H1 (cell line): ENCODE measurements at regions not wholly inside any gene's neighbourhood (a gene's known extent, or its start where the extent isn't known, plus 50 kb on each side); places are given as distances from the start of the nearest gene placed in this dataset.
A peak's percentile ranks its signal among the peaks of the same experiment; 100 is the strongest.

Source experiments
- CTCF ChIA-PET: fragments of 300-600 bp; sonication (Branson Sonifier 250); formaldehyde crosslinking; loops from one replicate; lab custom pipeline; 2021; ENCODE audit not compliant: partially characterized antibody; lab: Charles Lee
- POLR2A ChIA-PET: fragments of 300-600 bp; sonication (Branson Sonifier 250); formaldehyde crosslinking; loops from one replicate; lab custom pipeline; 2021; ENCODE audit warnings: inconsistent platforms; ENCODE audit not compliant: partially characterized antibody; lab: Charles Lee
- DNase-seq, 2 experiments: peaks; one replicate each; pipeline versions ENCODE4 v3.0.0 to v3.0.0-alpha.2; 2010 to 2022; ENCODE audit warnings: low spot score in 2 of 2, low read depth in 1 of 2, mixed read lengths in 1 of 2
- FAIRE-seq: peaks from 2 replicates; lab custom pipeline; 2011; peaks lifted over from hg19 to GRCh38; lab: Jason Lieb, UNC
- H2AFZ ChIP-seq: 2 replicates; pipeline ENCODE4 v1.8.1; 2012; ENCODE audit warnings: low read length, inconsistent platforms
- H2AK5ac ChIP-seq: 2 replicates; pipeline ENCODE4 v1.6.1; 2013; ENCODE audit warnings: low read depth, low read length
- H2BK120ac ChIP-seq: replicated peaks from 2 replicates; pipeline ENCODE3; 2013; ENCODE audit warnings: low read depth, low read length, inconsistent platforms
- H2BK12ac ChIP-seq: 2 replicates; pipeline ENCODE4 v1.6.1; 2013; ENCODE audit warnings: low read depth, low read length
- H2BK15ac ChIP-seq: 2 replicates; pipeline ENCODE4 v1.6.1; 2013; ENCODE audit warnings: low read length
- H2BK20ac ChIP-seq: 2 replicates; pipeline ENCODE4 v1.6.1; 2013; ENCODE audit warnings: low read length
- H2BK5ac ChIP-seq: 2 replicates; pipeline ENCODE4 v1.6.1; 2013; ENCODE audit warnings: low read depth, low read length
- H3K14ac ChIP-seq: 2 replicates; pipeline ENCODE4 v1.6.1; 2013; ENCODE audit warnings: inconsistent platforms; ENCODE audit not compliant: insufficient read length
- H3K18ac ChIP-seq: 2 replicates; pipeline ENCODE4 v1.6.1; 2013; ENCODE audit warnings: low read length; ENCODE audit errors: extremely low read depth
- H3K23ac ChIP-seq: 2 replicates; pipeline ENCODE4 v1.6.1; 2013; ENCODE audit warnings: inconsistent platforms; ENCODE audit not compliant: insufficient read length
- H3K23me2 ChIP-seq: 2 replicates; pipeline ENCODE4 v1.6.1; 2013; ENCODE audit warnings: low read depth, low read length
- H3K27ac ChIP-seq: 2 replicates; pipeline ENCODE4 v1.6.1; 2011; ENCODE audit warnings: low read depth, low read length, inconsistent platforms
- H3K27me3 ChIP-seq, 4 experiments: replicated peaks in 1 of 4; 1 replicate in 1 of 4; 2 replicates in 3 of 4; pipeline versions ENCODE4 v1.6.1 to v1.8.1; 2011 to 2013; ENCODE audit warnings: low read length in 3 of 4, mild to moderate bottlenecking in 3 of 4, inconsistent platforms in 2 of 4, mixed read lengths in 2 of 4, moderate library complexity in 1 of 4; ENCODE audit not compliant: control insufficient read depth in 3 of 4, insufficient read depth in 3 of 4; ENCODE audit errors: extremely low read depth in 1 of 4
- H3K36me3 ChIP-seq, 4 experiments: 2 replicates each; pipeline versions ENCODE4 v1.6.1 to v1.8.1; 2011 to 2013; ENCODE audit warnings: mild to moderate bottlenecking in 4 of 4, low read length in 3 of 4, moderate library complexity in 2 of 4, control low read depth in 1 of 4, inconsistent platforms in 1 of 4; ENCODE audit not compliant: insufficient read depth in 4 of 4, control insufficient read depth in 2 of 4
- H3K4ac ChIP-seq: replicated peaks from 2 replicates; pipeline ENCODE3; 2013; ENCODE audit warnings: low read length, low read depth, mixed read lengths, inconsistent platforms; ENCODE audit not compliant: insufficient read length
- H3K4me1 ChIP-seq, 4 experiments: replicated peaks in 1 of 4; 1 replicate in 1 of 4; 2 replicates in 3 of 4; pipeline versions ENCODE4 v1.6.1 to v1.8.1; 2011 to 2013; ENCODE audit warnings: low read length in 3 of 4, inconsistent platforms in 2 of 4, mixed read lengths in 1 of 4; ENCODE audit not compliant: insufficient read depth in 4 of 4, control insufficient read depth in 3 of 4
- H3K4me2 ChIP-seq, 2 experiments: 2 replicates each; pipeline versions ENCODE4 v1.6.1 to v1.8.1; 2011 to 2013; ENCODE audit warnings: low read depth in 2 of 2, low read length in 2 of 2, control low read depth in 1 of 2, inconsistent platforms in 1 of 2, mild to moderate bottlenecking in 1 of 2; ENCODE audit not compliant: insufficient read depth in 1 of 2
- H3K4me3 ChIP-seq, 4 experiments: fragments of 200-600, 300-600 bp in 1 of 4; sonication (generic), shearing (Covaris generic), sonication (Bioruptor Twin) in 1 of 4; 2 replicates each; pipeline versions ENCODE4 v1.5.1 to v1.8.1; 2011 to 2016; ENCODE audit warnings: low read length in 4 of 4, low read depth in 3 of 4, control low read depth in 2 of 4, inconsistent platforms in 2 of 4, mild to moderate bottlenecking in 2 of 4, mixed read lengths in 1 of 4, moderate library complexity in 1 of 4; ENCODE audit not compliant: insufficient read depth in 2 of 4; ENCODE audit errors: extremely low read depth in 1 of 4
- H3K56ac ChIP-seq: replicated peaks from 2 replicates; pipeline ENCODE3; 2013; ENCODE audit warnings: low read depth, mild to moderate bottlenecking, mixed read lengths, low read length, inconsistent platforms; ENCODE audit not compliant: insufficient read length
- H3K79me1 ChIP-seq: 2 replicates; pipeline ENCODE4 v1.6.1; 2013; ENCODE audit warnings: low read depth, low read length, control low read depth
- H3K79me2 ChIP-seq, 2 experiments: 2 replicates each; pipeline versions ENCODE4 v1.6.1 to v1.8.1; 2012 to 2013; ENCODE audit warnings: low read length in 2 of 2, mild to moderate bottlenecking in 2 of 2, inconsistent platforms in 1 of 2; ENCODE audit not compliant: insufficient read depth in 2 of 2, control insufficient read depth in 1 of 2
- H3K9ac ChIP-seq, 4 experiments: replicated peaks in 1 of 4; 1 replicate in 1 of 4; 2 replicates in 3 of 4; pipeline versions ENCODE4 v1.6.1 to v1.8.1; 2011 to 2013; ENCODE audit warnings: low read depth in 3 of 4, low read length in 3 of 4, control low read depth in 2 of 4, mild to moderate bottlenecking in 2 of 4, moderate library complexity in 2 of 4, inconsistent platforms in 1 of 4; ENCODE audit errors: extremely low read depth in 1 of 4
- H3K9me3 ChIP-seq, 2 experiments: 2 replicates each; pipeline versions ENCODE4 v1.6.1 to v1.8.1; 2012 to 2013; ENCODE audit warnings: mild to moderate bottlenecking in 2 of 2, moderate library complexity in 2 of 2, control low read depth in 1 of 2, inconsistent platforms in 1 of 2, low read depth in 1 of 2, low read length in 1 of 2, mixed read lengths in 1 of 2; ENCODE audit not compliant: insufficient read depth in 2 of 2
- H4K20me1 ChIP-seq, 2 experiments: replicated peaks in 1 of 2; 2 replicates each; pipeline versions ENCODE3 to v1.8.1; 2011 to 2013; ENCODE audit warnings: inconsistent platforms in 2 of 2, low read length in 2 of 2, mild to moderate bottlenecking in 1 of 2; ENCODE audit not compliant: insufficient read depth in 2 of 2, control insufficient read depth in 1 of 2
- H4K5ac ChIP-seq: 2 replicates; pipeline ENCODE4 v1.6.1; 2013; ENCODE audit warnings: low read length, low read depth, mixed read lengths, inconsistent platforms; ENCODE audit not compliant: insufficient read length
- H4K8ac ChIP-seq: 2 replicates; pipeline ENCODE4 v1.8.0; 2013; ENCODE audit warnings: mild to moderate bottlenecking, moderate library complexity, low read length, inconsistent platforms; ENCODE audit not compliant: insufficient read depth; ENCODE audit errors: extremely low read depth
- H4K91ac ChIP-seq: replicated peaks from 2 replicates; pipeline ENCODE3; 2013; ENCODE audit warnings: low read length, mixed read lengths, inconsistent platforms; ENCODE audit not compliant: insufficient read length
- MAFK ChIP-seq: IDR thresholded peaks from 2 replicates; pipeline ENCODE4 v1.6.1; 2012; ENCODE audit warnings: low read depth, mild to moderate bottlenecking, improper control_type of control experiment, low read length
- SRF ChIP-seq: IDR thresholded peaks from 2 replicates; pipeline ENCODE4 v1.6.1; 2011; ENCODE audit warnings: mild to moderate bottlenecking, low read depth, low read length, moderate library complexity
- WGBS, 2 experiments: shearing (Covaris generic) in 1 of 2; methylation state at CpG; one replicate each; pipeline versions ENCODE4 v1.1.6 to v1.1.7; 2013 to 2015; ENCODE audit warnings: low lambda C conversion rate in 2 of 2, mixed read lengths in 2 of 2, inconsistent platforms in 1 of 2, low coverage in 1 of 2, missing lambda C conversion rate in 1 of 2; ENCODE audit not compliant: insufficient replicate concordance in 2 of 2, insufficient coverage in 1 of 2, insufficient read length in 1 of 2; ENCODE audit errors: extremely low coverage in 1 of 2, missing lambda C conversion rate in 1 of 2; 5-methylcytosine and 5-hydroxymethylcytosine counted together

GRCh38 chr18:73147590-73147989 is 279.8 kb upstream of the NETO1 start:
- TF ChIP-seq SRF (no peak), MAFK (peak; percentile 48; the same call in 1 of the 2 replicates)
- TF ChIP-seq, all 59 proteins: peak for 1
- Histone ChIP-seq H2AK5ac (no peak overlapping the region), H3K79me1 (no peaks in the 10 kb centered on the region), H4K5ac (no peak overlapping the region), H3K18ac (no peak overlapping the region), H3K23ac (no peak overlapping the region), H3K56ac (no peak overlapping the region), H3K4me1 (no peaks in the 10 kb centered on the region), H3K4me2 (no peak overlapping the region), H2AFZ (no peak overlapping the region), H2BK120ac (no peak overlapping the region), H3K9me3 (no peaks in the 10 kb centered on the region), H3K23me2 (no peaks in the 10 kb centered on the region), H4K91ac (no peak overlapping the region), H4K20me1 (no peaks in the 10 kb centered on the region), H3K79me2 (no peaks in the 10 kb centered on the region), H3K4me3 (no peak overlapping the region), H4K8ac (no peak overlapping the region), H3K27me3 (no peaks in the 10 kb centered on the region), H3K27ac (no peak overlapping the region), H2BK15ac (no peak overlapping the region), H2BK12ac (no peak overlapping the region), H3K4ac (no peak overlapping the region), H2BK5ac (no peak overlapping the region), H3K36me3 (no peaks in the 10 kb centered on the region), H3K9ac (no peak overlapping the region), H2BK20ac (no peak overlapping the region), H3K14ac (no peak overlapping the region)
- ChIA-PET CTCF (interaction anchor here (2.4 kb wide), 1 partner anchor 11 kb away, joined by 6 read pairs; no protein-coding TSS in a partner anchor), POLR2A (no interaction called here)
- FAIRE-seq (no peak), DNase-seq (no peak)
- 92% methylated on average over 3 of the region's 3 CpGs; no CpG with 5 or more reads in 1 of the 2 experiments for WGBS, 2 experiments
